Lower leg skin (tissue), 4 donors: ENCODE measurements at regions not wholly inside any gene's neighbourhood (a gene's known extent, or its start where the extent isn't known, plus 50 kb on each side); places are given as distances from the start of the nearest gene placed in this dataset.

Experiments
- DNase-seq, 2 donors: peaks; one replicate each; pipeline ENCODE4 v3.0.0-alpha.2; 2019; ENCODE audit warnings: low spot score in 2 of 2
- H3K4me3 ChIP-seq: fragments of 200-600 bp; sonication (generic); 2 replicates; pipeline ENCODE4 v1.5.1; 2017; ENCODE audit warnings: mild to moderate bottlenecking, low read depth; ENCODE audit not compliant: poor library complexity, severe bottlenecking
- CTCF ChIP-seq, 3 donors: fragments of 450-650 bp; IDR thresholded peaks; one replicate each; pipeline ENCODE4 v1.5.1; 2016; ENCODE audit warnings: antibody characterized with exemption in 3 of 3, mild to moderate bottlenecking in 3 of 3, moderate library complexity in 2 of 3
- POLR2A ChIP-seq, 2 donors: fragments of 450-650 bp; IDR thresholded peaks; one replicate each; pipeline ENCODE4 v1.6.1; 2016 to 2017; ENCODE audit warnings: antibody characterized with exemption in 2 of 2, mild to moderate bottlenecking in 1 of 2, moderate library complexity in 1 of 2
- WGBS, 2 donors: methylation state at CpG; one replicate each; pipeline ENCODE4 v1.1.5; 2018; 5-methylcytosine and 5-hydroxymethylcytosine counted together
- intact Hi-C: fragments of 100-400 bp; cut with DNase I; formaldehyde crosslinking; loops from one replicate; pipeline ENCODE4 v1.15.0; 2023; ENCODE audit warnings: low total_unique reads

- TF ChIP-seq CTCF (IDR thresholded peaks at IDR 0.05) (no peak), POLR2A (IDR thresholded peaks at IDR 0.05) (no peak)
- DNase-seq: no peak
- no peak overlapping the region for H3K4me3 ChIP-seq
- 67 to 68% methylated on average over 2 of the region's 2 CpGs for WGBS, 2 donors
- intact Hi-C loops: no loop called here
Observed at GRCh38 chr17:22251498-22251897, 559.2 kb downstream of the KCNJ18 start.

- intact Hi-C loops: no loop called here
- WGBS, 2 donors: 68 to 71% methylated on average over 1 of the region's 1 CpG
Observed at GRCh38 chr17:22253007-22253406, 560.7 kb downstream of the KCNJ18 start.

GRCh38 chr17:22265807-22266206 is 573.5 kb downstream of the KCNJ18 start:
- whole genome bisulfite sequencing, 2 donors: 81 to 82% methylated on average over 17 of the region's 17 CpGs
- TF ChIP-seq CTCF (IDR thresholded peaks at IDR 0.05) (no peak), POLR2A (IDR thresholded peaks at IDR 0.05) (no peak)
- no peak for DNase-seq
- no peak overlapping the region for H3K4me3 ChIP-seq
- intact Hi-C loops: no loop called here

More at GRCh38 chr17:22253007-22253406, 560.7 kb downstream of the KCNJ18 start:
- H3K4me3 ChIP-seq: no peak overlapping the region
- DNase-seq: no peak
- TF ChIP-seq CTCF (IDR thresholded peaks at IDR 0.05) (no peak), POLR2A (IDR thresholded peaks at IDR 0.05) (no peak)

- intact Hi-C loops: no loop called here
- WGBS, 2 donors: 73 to 79% methylated on average over 18 of the region's 18 CpGs
- no peak for DNase-seq
- H3K4me3 ChIP-seq: no peak overlapping the region
- TF ChIP-seq POLR2A (IDR thresholded peaks at IDR 0.05): no peak
- no peak for TF ChIP-seq CTCF (IDR thresholded peaks at IDR 0.05)
Observed at GRCh38 chr17:22266231-22266630, 573.9 kb downstream of the KCNJ18 start.

- intact Hi-C loops: no loop called here
- 87 to 88% methylated on average over 9 of the region's 9 CpGs for WGBS, 2 donors
- no peak for DNase-seq
- TF ChIP-seq POLR2A (IDR thresholded peaks at IDR 0.05) (no peak), CTCF (IDR thresholded peaks at IDR 0.05) (no peak)
- no peak overlapping the region for H3K4me3 ChIP-seq
Observed at GRCh38 chr17:22267019-22267418, 574.7 kb downstream of the KCNJ18 start.

GRCh38 chr17:22268214-22268911 is 576.0 kb downstream of the KCNJ18 start:
- intact Hi-C loops: no loop called here
- 73 to 80% methylated on average over 25 of the region's 25 CpGs for WGBS, 2 donors
- H3K4me3 ChIP-seq: no peak overlapping the region
- peak in 1 of 2 donors; percentile 78 for DNase-seq
- TF ChIP-seq CTCF (IDR thresholded peaks at IDR 0.05) (no peak), POLR2A (IDR thresholded peaks at IDR 0.05) (no peak)
